A549 (cell line): ENCODE measurements at regions not wholly inside any gene's neighbourhood (a gene's known extent, or its start where the extent isn't known, plus 50 kb on each side); places are given as distances from the start of the nearest gene placed in this dataset.

ENCODE experiments used
- ATAC-seq, 2 experiments: fragments of 200-7000 bp in 1 of 2; fragments of >200 bp in 1 of 2; cut with Nextera tagmentation in 1 of 2; cut with Tn5 transposase in 1 of 2; 3 replicates each; pipeline versions ENCODE4 v1.8.0 to v1.9.1; 2018 to 2020; ENCODE audit warnings: mild to moderate bottlenecking in 1 of 2, moderate library complexity in 1 of 2
- CTCF ChIA-PET: fragments of 300-600 bp; sonication (Branson Sonifier 250); formaldehyde crosslinking; extraction: SDS; loops from one replicate; lab custom pipeline; 2021; ENCODE audit warnings: antibody characterized with exemption, inconsistent platforms; lab: Yijun Ruan, JAX
- POLR2A ChIA-PET: fragments of 350-600 bp; formaldehyde crosslinking; extraction: SDS; loops from one replicate; lab custom pipeline; 2021; ENCODE audit warnings: antibody characterized with exemption, inconsistent platforms; lab: Yijun Ruan, JAX
- DNase-seq, 2 experiments: peaks; one replicate each; pipeline versions ENCODE4 v3.0.0 to v3.0.0-alpha.2; 2011 to 2016; ENCODE audit warnings: low read depth in 1 of 2, low spot score in 1 of 2
- FAIRE-seq: peaks from 2 replicates; lab custom pipeline; 2011; peaks lifted over from hg19 to GRCh38; lab: Jason Lieb, UNC
- H3K27ac ChIP-seq, 2 experiments: fragments of >200 bp; sonication (Bioruptor Twin); formaldehyde crosslinking; 3 replicates each; pipeline ENCODE4 v1.5.1; 2016 to 2017
- H3K4me1 ChIP-seq: fragments of >200 bp; sonication (Bioruptor Twin); formaldehyde crosslinking; 3 replicates; pipeline ENCODE4 v1.6.1; 2016
- H3K4me2 ChIP-seq: fragments of >200 bp; sonication (Bioruptor Twin); formaldehyde crosslinking; 3 replicates; pipeline ENCODE4 v1.6.1; 2016
- H3K4me3 ChIP-seq: fragments of >200 bp; sonication (Bioruptor Twin); formaldehyde crosslinking; 3 replicates; pipeline ENCODE4 v1.5.1; 2016
- H3K9me3 ChIP-seq: fragments of >200 bp; sonication (Bioruptor Twin); formaldehyde crosslinking; 3 replicates; pipeline ENCODE4 v1.6.1; 2016
- ATOH8 ChIP-seq: fragments of 250-450 bp; sonication (Bioruptor Pico); IDR thresholded peaks from 2 replicates; pipeline ENCODE4 v1.5.0; 2020; ENCODE audit warnings: low read depth, mild to moderate bottlenecking, moderate library complexity
- CHD2 ChIP-seq: fragments of 150-350 bp; IDR thresholded peaks from 2 replicates; pipeline ENCODE4 v1.6.1; 2014; ENCODE audit warnings: low read length; ENCODE audit not compliant: partially characterized antibody
- CTCF ChIP-seq: fragments of >200 bp; sonication (Bioruptor Twin); formaldehyde crosslinking; IDR thresholded peaks from 3 replicates; pipeline ENCODE4 v1.5.1; 2016
- E2F6 ChIP-seq: IDR thresholded peaks from 2 replicates; pipeline ENCODE4 v1.6.1; 2012; ENCODE audit warnings: low read depth, borderline replicate concordance
- EHMT2 ChIP-seq: fragments of 200-600 bp; sonication (generic); IDR thresholded peaks from 2 replicates; pipeline ENCODE4 v1.6.1; 2016; ENCODE audit warnings: antibody characterized with exemption, low read depth, mild to moderate bottlenecking, moderate library complexity
- ELK1 ChIP-seq: fragments of 150-350 bp; IDR thresholded peaks from 2 replicates; pipeline ENCODE4 v1.6.1; 2014; ENCODE audit warnings: low read depth, mild to moderate bottlenecking, low read length
- EP300 ChIP-seq, 2 experiments: fragments of >200 bp; sonication (Bioruptor Twin); formaldehyde crosslinking; IDR thresholded peaks; 2 replicates in 1 of 2; 3 replicates in 1 of 2; pipeline ENCODE4 v1.6.1; 2016 to 2017
- FOSB ChIP-seq: fragments of 250-450 bp; sonication (Bioruptor Pico); IDR thresholded peaks from 2 replicates; pipeline ENCODE4 v1.5.0; 2020; ENCODE audit warnings: mild to moderate bottlenecking, moderate library complexity
- FOSL2 ChIP-seq, 2 experiments: fragments of 450-650 bp in 1 of 2; fragments of >200 bp in 1 of 2; sonication (Bioruptor Twin) in 1 of 2; formaldehyde crosslinking; IDR thresholded peaks; 2 replicates each; pipeline versions ENCODE4 v1.5.0 to v1.6.1; 2016 to 2020; ENCODE audit warnings: mild to moderate bottlenecking in 1 of 2, moderate library complexity in 1 of 2
- HDAC2 ChIP-seq: fragments of 200-600 bp; sonication (generic); IDR thresholded peaks from 2 replicates; pipeline ENCODE4 v1.6.1; 2016
- HOXA7 ChIP-seq: fragments of 250-450 bp; sonication (Bioruptor Pico); IDR thresholded peaks from 2 replicates; pipeline ENCODE4 v1.5.0; 2020; ENCODE audit warnings: mild to moderate bottlenecking, moderate library complexity
- HOXB13 ChIP-seq: fragments of 250-450 bp; sonication (Bioruptor Pico); IDR thresholded peaks from 2 replicates; pipeline ENCODE4 v1.5.0; 2020; ENCODE audit warnings: low read depth, mild to moderate bottlenecking, moderate library complexity
- HOXB5 ChIP-seq: fragments of 250-450 bp; sonication (Bioruptor Pico); IDR thresholded peaks from 2 replicates; pipeline ENCODE4 v1.5.0; 2020; ENCODE audit warnings: mild to moderate bottlenecking, moderate library complexity
- JUNB ChIP-seq: fragments of >200 bp; sonication (Bioruptor Twin); formaldehyde crosslinking; IDR thresholded peaks from 2 replicates; pipeline ENCODE4 v1.6.1; 2016
- KDM5A ChIP-seq: fragments of 200-600 bp; sonication (generic); IDR thresholded peaks from 2 replicates; pipeline ENCODE4 v1.6.1; 2016; ENCODE audit warnings: antibody characterized with exemption, mild to moderate bottlenecking
- MAZ ChIP-seq: fragments of 150-350 bp; IDR thresholded peaks from 2 replicates; pipeline ENCODE4 v1.6.1; 2014; ENCODE audit warnings: antibody characterized with exemption, low read depth, low read length, borderline replicate concordance
- PBX3 ChIP-seq: IDR thresholded peaks from 2 replicates; pipeline ENCODE4 v1.6.1; 2012
- POLR2A ChIP-seq: IDR thresholded peaks from 2 replicates; pipeline ENCODE4 v1.6.1; 2012; ENCODE audit warnings: mild to moderate bottlenecking, low read length
- POLR2AphosphoS2 ChIP-seq: conservative IDR thresholded peaks from 2 replicates; pipeline ENCODE4 v1.6.1; 2012; ENCODE audit warnings: low read length, improper control_type of control experiment, inconsistent platforms
- RAD21 ChIP-seq, 2 experiments: fragments of >200 bp in 1 of 2; sonication (Bioruptor Twin) in 1 of 2; formaldehyde crosslinking in 1 of 2; IDR thresholded peaks in 1 of 2; conservative IDR thresholded peaks in 1 of 2; 2 replicates in 1 of 2; 3 replicates in 1 of 2; pipeline ENCODE4 v1.6.1; 2012 to 2018; ENCODE audit warnings: inconsistent platforms in 1 of 2
- ZC3H11A ChIP-seq: fragments of 450-650 bp; IDR thresholded peaks from 2 replicates; pipeline ENCODE4 v1.6.1; 2014; ENCODE audit warnings: antibody characterized with exemption, mild to moderate bottlenecking
- whole genome bisulfite sequencing: methylation state at CpG from one replicate; pipeline ENCODE4 v1.1.6; 2017; ENCODE audit errors: missing lambda C conversion rate; 5-methylcytosine and 5-hydroxymethylcytosine counted together

- 63% methylated on average over 2 of the region's 2 CpGs for WGBS
- Histone ChIP-seq H3K4me1 (peaks cover 17% of the 10 kb centered on the region; the same call in 2 of the 3 replicates), H3K4me2 (no peak overlapping the region), H3K4me3 (no peak overlapping the region), H3K9me3 (no peaks in the 10 kb centered on the region), H3K27ac (peak overlapping the region in 1 of 2 experiments; percentile 65; a peak in 3 of 6 replicates)
- no peak for ATAC-seq
- FAIRE-seq: no peak
- CTCF ChIA-PET: interaction anchor here (1.0 to 3.6 kb wide), 9 partner anchors 9 to 188 kb away, joined by 3 to 15 read pairs (median 5); no protein-coding TSS in a partner anchor
- POLR2A ChIA-PET: interaction anchor here (0.5 to 1.2 kb wide), 4 partner anchors 10 to 173 kb away, joined by 3 read pairs; partner anchors contain the start of gene SLC4A7
- DNase-seq: no peak
- TF ChIP-seq E2F6: no peak
- no peak for TF ChIP-seq CTCF
- TF ChIP-seq POLR2AphosphoS2: no peak
- TF ChIP-seq EP300 (IDR thresholded peaks at IDR 0.05): no peak
- no peak for TF ChIP-seq CHD2
- TF ChIP-seq KDM5A: no peak
- no peak for TF ChIP-seq ELK1
- TF ChIP-seq MAZ: no peak
- no peak for TF ChIP-seq FOSL2 (IDR thresholded peaks at IDR 0.05)
- TF ChIP-seq FOSL2 (CRISPR knock-in tag; IDR thresholded peaks at IDR 0.05): no peak
- no peak for TF ChIP-seq PBX3
- TF ChIP-seq ATOH8 (CRISPR knock-in tag): no peak
- no peak for TF ChIP-seq RAD21 (conservative IDR thresholded peaks at IDR 0.05 in 1 of 2, IDR thresholded peaks at IDR 0.05 in 1 of 2)
- TF ChIP-seq HOXB5 (CRISPR knock-in tag): no peak
- TF ChIP-seq FOSB: no peak
- no peak for TF ChIP-seq HOXA7
- no peak for TF ChIP-seq POLR2A
- no peak for TF ChIP-seq ZC3H11A
Observed at GRCh38 chr3:27657871-27658270, 64.3 kb downstream of the EOMES start.

- ChIA-PET POLR2A (interaction anchor here (0.5 to 1.2 kb wide), 4 partner anchors 10 to 173 kb away, joined by 3 read pairs; partner anchors contain the start of gene SLC4A7), CTCF (interaction anchor here (0.9 to 3.6 kb wide), 6 partner anchors 9 to 189 kb away, joined by 3 to 15 read pairs (median 4); no protein-coding TSS in a partner anchor)
- no peaks in the 10 kb centered on the region for H3K9me3 ChIP-seq
- ATAC-seq: no peak
- FAIRE-seq: no peak
- peaks cover 17% of the 10 kb centered on the region; the same call in 2 of the 3 replicates for H3K4me1 ChIP-seq
- no peak for DNase-seq
- H3K27ac ChIP-seq: peak overlapping the region in 1 of 2 experiments; percentile 65; a peak in 3 of 6 replicates
- no peak overlapping the region for H3K4me3 ChIP-seq
- no peak overlapping the region for H3K4me2 ChIP-seq
- TF ChIP-seq EHMT2: no peak
- TF ChIP-seq EP300 (IDR thresholded peaks at IDR 0.05): no peak
- TF ChIP-seq JUNB: no peak
- no peak for TF ChIP-seq HDAC2
- no peak for TF ChIP-seq ATOH8 (CRISPR knock-in tag)
- 0 out of 2 replicates have a peak, but pooled peaks have one; percentile 18 for TF ChIP-seq HOXB13 (CRISPR knock-in tag)
- TF ChIP-seq POLR2A: no peak
- 67% methylated on average over 4 of the region's 4 CpGs for WGBS
Observed at GRCh38 chr3:27657404-27657803, 64.7 kb downstream of the EOMES start.
